WTC11 (cell line): ENCODE measurements at regions not wholly inside any gene's neighbourhood (a gene's known extent, or its start where the extent isn't known, plus 50 kb on each side); places are given as distances from the start of the nearest gene placed in this dataset.

Experiments
- CTCF ChIP-seq: fragments of 200-600 bp; IDR thresholded peaks from 2 replicates; pipeline ENCODE4 v1.8.0; 2022; ENCODE audit warnings: antibody characterized with exemption
- FOXP4 ChIP-seq: sonication (generic); formaldehyde crosslinking; IDR thresholded peaks from 2 replicates; pipeline ENCODE4 v1.8.0; 2022; ENCODE audit warnings: mild to moderate bottlenecking, missing genetic modification reagents
- MXD4 ChIP-seq: fragments of 250-450 bp; sonication (Bioruptor Pico); IDR thresholded peaks from 2 replicates; pipeline ENCODE4 v1.8.0; 2021; ENCODE audit warnings: mild to moderate bottlenecking, moderate library complexity, borderline replicate concordance
- SOX15 ChIP-seq: fragments of 250-450 bp; sonication (Bioruptor Pico); IDR thresholded peaks from 2 replicates; pipeline ENCODE4 v1.9.0; 2021; ENCODE audit warnings: mild to moderate bottlenecking

GRCh38 chr4:17380347-17380746 is 131.5 kb downstream of the QDPR start:
- TF ChIP-seq FOXP4 (CRISPR knock-in tag) = no peak
- TF ChIP-seq CTCF = no peak
- no peak for TF ChIP-seq MXD4
- TF ChIP-seq SOX15 = no peak
